GM21786 (cell line): ENCODE measurements at regions not wholly inside any gene's neighbourhood (a gene's known extent, or its start where the extent isn't known, plus 50 kb on each side); places are given as distances from the start of the nearest gene placed in this dataset.

Source experiments
- ATAC-seq: cut with Tn5 transposase; IDR thresholded peaks from one replicate; pipeline ENCODE4 v1.9.1; 2021; ENCODE audit not compliant: unreplicated experiment

GRCh38 chr22:48753752-48754517 is 1073.7 kb downstream of the BRD1 start:
- ATAC-seq, result no peak

GRCh38 chr22:48753381-48753730 is 1074.3 kb downstream of the BRD1 start:
- no peak for ATAC-seq

GRCh38 chr22:48752451-48753380 is 1075.0 kb downstream of the BRD1 start:
- ATAC-seq, result no peak

GRCh38 chr22:48751539-48752437 is 1075.9 kb downstream of the BRD1 start:
- ATAC-seq, result no peak

- no peak for ATAC-seq
Observed at GRCh38 chr22:48750826-48751440, 1076.7 kb downstream of the BRD1 start.

GRCh38 chr22:48750282-48750681 is 1077.4 kb downstream of the BRD1 start:
- no peak for ATAC-seq

GRCh38 chr22:48749555-48750227 is 1078.0 kb downstream of the BRD1 start:
- ATAC-seq, result no peak

GRCh38 chr22:48748860-48749554 is 1078.7 kb downstream of the BRD1 start:
- ATAC-seq, result no peak

- no peak for ATAC-seq
Observed at GRCh38 chr22:48748113-48748859, 1079.4 kb downstream of the BRD1 start.

- no peak for ATAC-seq
Observed at GRCh38 chr22:48746789-48747425, 1080.8 kb downstream of the BRD1 start.

GRCh38 chr22:48745842-48746788 is 1081.6 kb downstream of the BRD1 start:
- no peak for ATAC-seq

- no peak for ATAC-seq
Observed at GRCh38 chr22:48744967-48745841, 1082.5 kb downstream of the BRD1 start.

GRCh38 chr22:48744283-48744641 is 1083.4 kb downstream of the BRD1 start:
- no peak for ATAC-seq

GRCh38 chr22:48743601-48744282 is 1083.9 kb downstream of the BRD1 start:
- ATAC-seq, result no peak

- ATAC-seq, result no peak
Observed at GRCh38 chr22:48742556-48743343, 1084.9 kb downstream of the BRD1 start.
